ENCODE measurements at regions not wholly inside any gene's neighbourhood (a gene's known extent, or its start where the extent isn't known, plus 50 kb on each side); places are given as distances from the start of the nearest gene placed in this dataset.

DNA sequence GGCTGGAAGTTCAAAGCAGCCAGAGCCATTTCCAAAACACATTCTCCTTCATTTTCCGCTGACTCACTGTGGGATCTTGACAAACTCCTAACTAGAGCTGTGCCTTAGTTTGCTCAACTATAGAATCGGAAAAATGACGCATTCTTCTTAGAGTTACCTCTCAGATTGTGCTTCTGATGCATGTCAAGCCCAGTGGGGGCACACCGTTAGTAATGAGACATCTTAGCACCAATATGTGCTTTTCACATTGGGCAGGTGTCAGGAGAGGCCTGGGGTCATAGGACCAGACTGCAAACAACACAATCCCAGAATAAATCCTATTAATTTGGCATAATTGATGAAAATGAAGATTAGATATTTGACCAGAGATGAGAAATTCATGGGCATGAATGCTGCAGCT is 71.3 kb upstream of the UBE3A start:
- 93 to 100% methylated on average over 3 to 4 of the region's 4 CpGs for WGBS, 2 experiments (ENCODE audit: insufficient coverage in 2 of 2)
- H3K27ac ChIP-seq (ENCODE audit: low read depth, low read length, severe bottlenecking): no peak overlapping the region

DNA sequence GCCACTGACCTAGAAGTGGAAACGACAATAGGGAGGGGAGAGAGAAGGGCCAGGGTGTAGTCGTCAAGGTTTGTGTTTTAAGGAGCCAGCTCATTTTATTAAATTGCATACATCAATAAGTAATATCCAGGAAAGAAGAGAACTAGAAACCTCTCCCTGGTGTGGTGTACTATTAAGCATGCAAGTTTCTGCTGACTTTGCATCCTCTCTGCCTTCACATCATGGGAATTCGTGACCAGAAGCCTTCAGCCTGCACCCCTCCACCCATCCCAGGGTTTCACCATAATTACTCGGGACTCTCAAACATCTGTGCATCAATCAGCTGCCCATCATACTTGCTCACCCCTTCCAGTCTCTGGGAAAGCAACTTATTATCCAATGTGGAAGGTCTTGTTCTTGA is 70.9 kb upstream of the UBE3A start:
- H3K36me3 ChIP-seq (ENCODE audit: control insufficient read depth, insufficient read depth, low read length): no peaks in the 10 kb centered on the region
- no peak overlapping the region for H3K27ac ChIP-seq (ENCODE audit: low read depth, low read length, severe bottlenecking)
- 90% methylated on average over 2 of the region's 4 CpGs; no CpG with 5 or more reads in 1 of the 2 experiments for WGBS, 2 experiments (ENCODE audit: insufficient coverage in 2 of 2)
- H3K4me1 ChIP-seq (ENCODE audit: control insufficient read depth, insufficient read depth, low read length, poor library complexity, severe bottlenecking): peaks cover 28% of the 10 kb centered on the region
- H3K4me3 ChIP-seq (ENCODE audit: extremely low read depth, insufficient read depth, low read length, poor library complexity, severe bottlenecking): no peak overlapping the region
- no peaks in the 10 kb centered on the region for H3K9me3 ChIP-seq (ENCODE audit: control insufficient read depth, low read length)

More for the DNA sequence above, 71.3 kb upstream of the UBE3A start:
- no peaks in the 10 kb centered on the region for H3K9me3 ChIP-seq (ENCODE audit: control insufficient read depth, low read length)
- peaks cover 24% of the 10 kb centered on the region for H3K4me1 ChIP-seq (ENCODE audit: control insufficient read depth, insufficient read depth, low read length, poor library complexity, severe bottlenecking)
- H3K4me3 ChIP-seq (ENCODE audit: extremely low read depth, insufficient read depth, low read length, poor library complexity, severe bottlenecking): no peak overlapping the region
- H3K36me3 ChIP-seq (ENCODE audit: control insufficient read depth, insufficient read depth, low read length): no peaks in the 10 kb centered on the region

DNA sequence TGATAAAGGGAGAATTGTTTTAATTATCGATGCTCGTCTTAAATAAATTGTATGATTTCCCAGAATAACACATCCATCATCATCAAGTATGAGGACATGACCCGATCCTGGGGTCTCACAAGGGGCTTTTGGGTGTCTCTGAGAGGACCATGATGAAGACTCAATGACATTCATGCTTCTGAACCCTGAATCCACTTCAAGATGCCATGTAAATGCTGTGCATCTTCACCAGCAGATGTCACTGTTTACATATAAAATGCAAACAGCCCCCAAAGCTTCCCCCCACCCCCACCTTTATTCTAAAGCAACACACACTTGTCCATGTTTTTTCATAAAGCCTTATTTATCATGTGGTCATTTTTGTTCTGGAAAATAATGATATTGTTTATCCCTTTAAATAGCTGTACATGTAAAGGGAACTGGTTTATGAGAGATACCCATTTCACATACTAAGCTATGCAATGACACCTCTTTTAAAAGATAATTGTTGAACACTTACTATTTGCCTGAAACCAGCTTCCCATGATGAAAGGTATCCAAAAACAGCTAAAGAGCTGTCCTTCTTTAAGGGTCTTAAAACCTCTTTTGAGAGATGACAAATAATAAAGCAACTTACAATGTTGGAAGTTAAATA is 69.7 kb upstream of the UBE3A start:
- Histone ChIP-seq H3K4me1 (ENCODE audit: control insufficient read depth, insufficient read depth, low read length, poor library complexity, severe bottlenecking) (peaks cover 31% of the 10 kb centered on the region), H3K4me3 (ENCODE audit: extremely low read depth, insufficient read depth, low read length, poor library complexity, severe bottlenecking) (no peak overlapping the region), H3K9me3 (ENCODE audit: control insufficient read depth, low read length) (no peaks in the 10 kb centered on the region), H3K36me3 (ENCODE audit: control insufficient read depth, insufficient read depth, low read length) (no peaks in the 10 kb centered on the region), H3K27ac (ENCODE audit: low read depth, low read length, severe bottlenecking) (no peak overlapping the region)
- WGBS, 2 experiments (ENCODE audit: insufficient coverage in 2 of 2): 14 to 29% methylated on average over 1 of the region's 3 CpGs

DNA sequence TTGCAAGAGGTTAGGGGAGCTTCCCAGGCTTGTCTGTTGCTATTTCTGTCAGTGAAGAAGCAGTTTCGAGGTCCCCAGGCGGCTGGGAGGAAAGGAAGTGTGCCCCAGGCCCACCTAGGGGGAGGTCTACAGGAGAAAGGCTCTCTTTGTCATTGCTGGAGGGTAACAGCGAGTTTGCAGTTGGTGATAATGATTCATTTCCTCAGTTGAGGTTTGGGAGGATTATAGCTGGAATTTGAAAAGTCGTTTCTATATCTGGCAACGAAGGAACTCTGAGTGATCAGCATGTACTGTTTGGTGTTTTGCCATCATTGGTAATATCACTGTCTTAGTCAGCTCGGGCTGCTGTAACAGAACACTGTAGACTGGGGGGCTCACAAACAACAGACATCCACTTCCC is 65.5 kb upstream of the UBE3A start:
- WGBS, 2 experiments (ENCODE audit: insufficient coverage in 2 of 2): 47 to 54% methylated on average over 5 of the region's 6 CpGs

DNA sequence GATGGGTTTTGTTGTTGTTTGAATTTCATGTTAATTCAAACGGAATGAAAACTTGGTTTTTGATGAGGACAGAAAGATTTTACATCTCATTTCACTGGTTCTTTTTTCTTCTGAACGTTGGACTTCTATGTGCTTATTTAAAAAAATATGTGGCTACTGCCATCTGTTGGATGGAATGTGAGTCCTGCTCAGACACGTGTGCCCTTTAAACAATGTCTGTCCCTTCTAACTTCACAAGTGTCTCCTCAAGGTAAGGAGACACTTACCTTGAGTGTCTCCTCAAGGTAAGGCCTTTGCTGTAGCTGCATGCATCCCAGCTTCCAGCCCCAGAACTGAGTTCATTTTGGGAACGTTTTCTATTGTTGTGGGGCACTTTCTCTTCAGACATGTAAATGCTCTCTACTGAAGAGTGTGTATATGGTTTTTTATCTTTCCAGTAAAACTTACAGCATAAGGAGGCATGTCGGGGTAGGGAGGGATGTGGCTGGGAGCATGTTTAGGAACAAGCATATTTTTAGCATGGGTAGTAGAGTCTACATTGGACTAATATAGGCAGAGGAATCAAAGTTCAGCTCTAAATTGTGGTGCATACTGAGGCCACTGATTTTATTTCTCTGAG is 63.1 kb upstream of the UBE3A start:
- Histone ChIP-seq H3K27ac (ENCODE audit: low read depth, low read length, severe bottlenecking) (no peak overlapping the region), H3K9me3 (ENCODE audit: control insufficient read depth, low read length) (no peaks in the 10 kb centered on the region), H3K4me3 (ENCODE audit: extremely low read depth, insufficient read depth, low read length, poor library complexity, severe bottlenecking) (no peak overlapping the region), H3K4me1 (ENCODE audit: control insufficient read depth, insufficient read depth, low read length, poor library complexity, severe bottlenecking) (peaks cover 14% of the 10 kb centered on the region), H3K36me3 (ENCODE audit: control insufficient read depth, insufficient read depth, low read length) (no peaks in the 10 kb centered on the region)
- 46% methylated on average over 2 to 3 of the region's 5 CpGs for WGBS, 2 experiments (ENCODE audit: insufficient coverage in 2 of 2)

More for the DNA sequence above, 65.5 kb upstream of the UBE3A start:
- H3K4me3 ChIP-seq (ENCODE audit: extremely low read depth, insufficient read depth, low read length, poor library complexity, severe bottlenecking): no peak overlapping the region
- no peaks in the 10 kb centered on the region for H3K9me3 ChIP-seq (ENCODE audit: control insufficient read depth, low read length)
- H3K4me1 ChIP-seq (ENCODE audit: control insufficient read depth, insufficient read depth, low read length, poor library complexity, severe bottlenecking): peaks cover 17% of the 10 kb centered on the region
- H3K36me3 ChIP-seq (ENCODE audit: control insufficient read depth, insufficient read depth, low read length): no peaks in the 10 kb centered on the region
- peak overlapping the region; percentile 83 for H3K27ac ChIP-seq (ENCODE audit: low read depth, low read length, severe bottlenecking)

DNA sequence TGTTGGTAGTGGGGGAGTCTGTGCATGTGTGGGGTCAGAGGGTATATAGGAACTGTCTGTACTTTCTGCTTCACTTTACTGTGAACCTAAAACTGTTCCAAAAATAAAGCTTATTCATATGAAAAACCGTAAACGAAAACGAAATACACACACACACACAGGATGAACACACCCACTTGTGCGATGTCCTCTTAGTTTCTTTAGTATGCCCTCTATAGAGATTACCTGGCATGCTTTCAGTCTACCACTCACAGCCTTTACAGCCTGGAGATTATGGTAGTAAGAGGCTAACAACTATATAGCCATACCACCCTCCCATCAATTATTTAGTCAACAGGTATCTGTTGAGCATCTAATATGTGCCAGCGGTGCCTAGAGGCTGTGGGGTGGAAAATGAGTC is 60.0 kb upstream of the UBE3A start:
- Histone ChIP-seq H3K9me3 (ENCODE audit: control insufficient read depth, low read length) (no peaks in the 10 kb centered on the region), H3K27ac (ENCODE audit: low read depth, low read length, severe bottlenecking) (no peak overlapping the region), H3K4me3 (ENCODE audit: extremely low read depth, insufficient read depth, low read length, poor library complexity, severe bottlenecking) (no peak overlapping the region), H3K4me1 (ENCODE audit: control insufficient read depth, insufficient read depth, low read length, poor library complexity, severe bottlenecking) (no peaks in the 10 kb centered on the region), H3K36me3 (ENCODE audit: control insufficient read depth, insufficient read depth, low read length) (no peaks in the 10 kb centered on the region)
- 75 to 95% methylated on average over 1 to 5 of the region's 5 CpGs for WGBS, 2 experiments (ENCODE audit: insufficient coverage in 2 of 2)

DNA sequence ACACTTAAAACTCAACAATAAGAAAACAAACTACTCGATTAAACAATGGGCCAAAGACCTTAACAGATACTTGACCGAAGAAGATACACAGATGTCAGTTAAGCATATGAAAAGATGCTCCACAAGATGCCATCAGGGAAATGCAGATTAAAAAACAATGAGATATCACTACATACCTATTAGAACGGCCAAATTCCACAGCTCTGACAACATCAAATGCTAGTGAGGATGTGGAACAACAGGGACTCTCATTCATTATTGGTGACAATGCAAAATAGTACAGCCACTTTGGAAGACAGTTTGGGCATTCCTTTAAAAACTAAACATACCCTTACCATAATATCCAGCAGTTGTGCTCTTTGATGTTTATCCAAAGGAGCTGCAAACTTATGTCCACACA is 59.1 kb upstream of the UBE3A start:
- Histone ChIP-seq H3K9me3 (ENCODE audit: control insufficient read depth, low read length) (no peaks in the 10 kb centered on the region), H3K27ac (ENCODE audit: low read depth, low read length, severe bottlenecking) (no peak overlapping the region), H3K4me1 (ENCODE audit: control insufficient read depth, insufficient read depth, low read length, poor library complexity, severe bottlenecking) (no peaks in the 10 kb centered on the region), H3K4me3 (ENCODE audit: extremely low read depth, insufficient read depth, low read length, poor library complexity, severe bottlenecking) (no peak overlapping the region), H3K36me3 (ENCODE audit: control insufficient read depth, insufficient read depth, low read length) (no peaks in the 10 kb centered on the region)
- 40 to 77% methylated on average over 1 to 3 of the region's 3 CpGs for WGBS, 2 experiments (ENCODE audit: insufficient coverage in 2 of 2)

DNA sequence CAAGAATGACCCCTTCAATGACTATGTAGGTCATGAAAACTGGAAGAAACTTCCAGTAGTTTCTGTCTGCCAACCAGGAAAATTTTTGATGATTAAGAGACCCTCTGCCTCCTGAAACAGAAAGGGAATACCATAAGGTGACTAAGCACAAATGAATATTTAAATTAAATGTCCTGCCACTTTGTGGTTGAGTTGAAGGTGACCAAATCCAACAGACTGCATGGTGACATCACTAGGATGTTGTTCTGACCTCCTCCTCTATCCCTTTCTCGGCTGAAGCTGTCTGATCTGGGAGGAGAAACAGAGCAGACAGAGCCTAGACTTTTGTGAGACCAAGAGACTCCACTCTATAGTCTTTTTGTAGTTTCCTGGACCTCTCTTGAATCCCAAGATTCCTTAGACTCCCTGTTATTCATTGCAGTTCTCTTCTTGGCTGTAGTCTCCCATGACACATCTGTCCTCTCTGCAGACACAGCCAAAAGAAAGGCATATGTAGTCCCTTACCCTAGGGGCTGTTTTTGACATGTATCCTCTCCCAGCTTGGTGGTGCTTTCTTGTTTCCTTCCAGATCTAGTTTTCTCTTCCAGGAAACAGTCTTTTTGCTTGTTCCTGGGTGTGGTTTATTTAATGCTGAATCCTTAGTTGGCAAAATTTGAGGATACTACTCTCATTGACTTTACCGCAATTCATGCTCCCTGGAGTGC is 55.2 kb upstream of the UBE3A start:
- no peaks in the 10 kb centered on the region for H3K4me1 ChIP-seq (ENCODE audit: control insufficient read depth, insufficient read depth, low read length, poor library complexity, severe bottlenecking)
- H3K4me3 ChIP-seq (ENCODE audit: extremely low read depth, insufficient read depth, low read length, poor library complexity, severe bottlenecking): no peak overlapping the region
- WGBS, 2 experiments (ENCODE audit: insufficient coverage in 2 of 2): 87 to 93% methylated on average over 2 of the region's 2 CpGs
- no peaks in the 10 kb centered on the region for H3K36me3 ChIP-seq (ENCODE audit: control insufficient read depth, insufficient read depth, low read length)
- no peaks in the 10 kb centered on the region for H3K9me3 ChIP-seq (ENCODE audit: control insufficient read depth, low read length)
- no peak overlapping the region for H3K27ac ChIP-seq (ENCODE audit: low read depth, low read length, severe bottlenecking)

DNA sequence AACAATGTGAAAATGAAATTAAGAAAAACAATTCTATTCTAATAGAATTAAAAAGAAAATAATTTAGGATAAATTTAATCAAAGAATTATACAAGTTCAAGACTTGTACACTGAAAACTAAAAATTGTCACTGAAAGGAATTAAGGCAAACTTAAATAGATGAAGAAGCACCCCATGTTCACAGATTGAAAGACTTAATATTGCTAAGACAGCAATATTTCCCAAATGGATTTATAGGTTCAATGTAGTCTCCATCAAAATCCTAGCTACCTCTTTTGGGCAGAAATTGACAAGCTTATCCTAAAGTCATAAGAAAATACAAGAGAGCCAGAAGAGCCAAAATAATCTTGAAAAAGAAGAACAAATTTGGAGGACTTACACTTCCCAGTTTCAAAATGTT is 53.5 kb upstream of the UBE3A start:
- Histone ChIP-seq H3K36me3 (ENCODE audit: control insufficient read depth, insufficient read depth, low read length) (no peaks in the 10 kb centered on the region), H3K4me3 (ENCODE audit: extremely low read depth, insufficient read depth, low read length, poor library complexity, severe bottlenecking) (no peak overlapping the region), H3K9me3 (ENCODE audit: control insufficient read depth, low read length) (no peaks in the 10 kb centered on the region), H3K27ac (ENCODE audit: low read depth, low read length, severe bottlenecking) (no peak overlapping the region), H3K4me1 (ENCODE audit: control insufficient read depth, insufficient read depth, low read length, poor library complexity, severe bottlenecking) (no peaks in the 10 kb centered on the region)

Measured in mesodermal cell (in vitro differentiated cells).